ENCODE measurements at regions not wholly inside any gene's neighbourhood (a gene's known extent, or its start where the extent isn't known, plus 50 kb on each side); places are given as distances from the start of the nearest gene placed in this dataset.

DNA sequence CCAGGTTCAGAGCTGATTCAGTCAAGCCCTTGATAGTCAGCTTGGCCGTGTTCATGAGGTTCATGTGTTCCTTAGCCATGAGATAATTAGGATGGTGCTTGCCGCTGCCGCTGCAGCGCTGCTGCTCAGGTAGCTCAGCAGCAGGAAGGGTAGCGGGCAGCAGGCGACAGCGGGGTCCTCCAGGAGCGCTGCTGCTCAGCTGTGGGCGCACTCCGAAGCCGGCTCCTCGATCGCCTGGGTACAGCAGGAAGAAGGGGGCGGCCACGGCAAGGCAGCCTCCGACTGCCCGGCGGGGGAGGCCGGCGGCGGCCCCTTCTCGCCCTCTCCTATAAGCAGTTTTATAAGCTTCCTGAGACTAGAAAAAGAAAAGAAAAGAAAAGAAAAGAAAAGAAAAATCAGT, 1253.6 kb downstream of the EFNA5 start:
- 81 to 91% (median 85%) methylated on average over 22 of the region's 22 CpGs for WGBS, 4 donors
- Histone ChIP-seq H3K4me3 (no peak overlapping the region), H3K4me1 (no peaks in the 10 kb centered on the region), H3K36me3 (no peaks in the 10 kb centered on the region), H3K27me3 (no peaks in the 10 kb centered on the region), H3K9me3 (peaks cover 0 to 1% (median 0%) of the 10 kb centered on the region in 12 donors), H3K27ac (no peak overlapping the region)
- DNase-seq (no peak), ATAC-seq (no peak)
- TF ChIP-seq CTCF (IDR thresholded peaks at IDR 0.05) (no peak), POLR2A (IDR thresholded peaks at IDR 0.05) (no peak)
- intact Hi-C loops (cut with DNase I) = no loop called here

GRCh38 chr5:106415541-106415940, 1255.2 kb downstream of the EFNA5 start:
- 75 to 92% (median 81%) methylated on average over 4 of the region's 4 CpGs for WGBS, 4 donors
- H3K4me1 ChIP-seq = no peaks in the 10 kb centered on the region
- intact Hi-C loops (cut with DNase I) = no loop called here
- DNase-seq = no peak
- H3K27me3 ChIP-seq = no peaks in the 10 kb centered on the region
- no peak overlapping the region for H3K4me3 ChIP-seq
- no peak for ATAC-seq
- no peaks in the 10 kb centered on the region for H3K9me3 ChIP-seq
- H3K36me3 ChIP-seq = no peaks in the 10 kb centered on the region
- H3K27ac ChIP-seq = no peak overlapping the region
- no peak for TF ChIP-seq CTCF (IDR thresholded peaks at IDR 0.05)
- no peak for TF ChIP-seq POLR2A (IDR thresholded peaks at IDR 0.05)

GRCh38 chr5:106414342-106414741, 1256.4 kb downstream of the EFNA5 start:
- H3K36me3 ChIP-seq = no peaks in the 10 kb centered on the region
- no peak overlapping the region for H3K27ac ChIP-seq
- ATAC-seq (no peak), DNase-seq (no peak)
- H3K27me3 ChIP-seq = no peaks in the 10 kb centered on the region
- TF ChIP-seq POLR2A (IDR thresholded peaks at IDR 0.05) (no peak), CTCF (IDR thresholded peaks at IDR 0.05) (no peak)
- 92 to 96% (median 95%) methylated on average over 2 of the region's 2 CpGs for WGBS, 4 donors
- H3K4me3 ChIP-seq = no peak overlapping the region
- H3K9me3 ChIP-seq = no peaks in the 10 kb centered on the region
- intact Hi-C loops (cut with DNase I) = no loop called here
- no peaks in the 10 kb centered on the region for H3K4me1 ChIP-seq

DNA sequence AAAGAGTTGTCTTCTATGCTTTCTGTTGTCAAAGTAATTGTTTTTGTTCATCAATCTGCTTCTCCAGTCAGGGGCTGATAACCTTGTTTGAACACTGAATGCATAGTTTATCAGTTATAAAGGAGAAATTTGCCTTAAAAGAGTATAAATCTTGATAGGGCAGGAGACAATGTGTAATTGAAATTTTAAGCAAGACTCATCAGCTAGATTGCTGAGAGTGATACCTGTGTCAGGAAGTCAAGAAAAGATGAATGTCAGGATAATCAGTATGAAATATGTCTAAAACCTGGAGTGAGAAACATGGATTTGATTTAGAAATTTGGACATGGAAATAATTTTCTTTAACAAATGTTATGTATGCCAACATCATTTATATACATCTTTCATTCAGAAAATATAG, 1258.1 kb downstream of the EFNA5 start:
- H3K4me3 ChIP-seq = no peak overlapping the region
- no peak for ATAC-seq
- no peak for TF ChIP-seq POLR2A (IDR thresholded peaks at IDR 0.05)
- no peak for TF ChIP-seq CTCF (IDR thresholded peaks at IDR 0.05)
- no peaks in the 10 kb centered on the region for H3K36me3 ChIP-seq
- H3K27ac ChIP-seq = no peak overlapping the region
- no peaks in the 10 kb centered on the region for H3K27me3 ChIP-seq
- H3K9me3 ChIP-seq = no peaks in the 10 kb centered on the region
- no peaks in the 10 kb centered on the region for H3K4me1 ChIP-seq
- DNase-seq = no peak
- intact Hi-C loops (cut with DNase I) = no loop called here
